Gastrocnemius medialis (tissue), 4 donors: ENCODE measurements at regions not wholly inside any gene's neighbourhood (a gene's known extent, or its start where the extent isn't known, plus 50 kb on each side); places are given as distances from the start of the nearest gene placed in this dataset.

Experiments
- ATAC-seq, 2 donors: fragments of 150-250 bp; one replicate each; pipeline ENCODE4 v1.9.1; 2016
- DNase-seq, 2 donors: peaks; one replicate each; pipeline ENCODE4 v3.0.0-alpha.2; 2019
- H3K27ac ChIP-seq, 4 donors: fragments of 200-600 bp; sonication (generic); 1 replicate in 1 of 4; 2 replicates in 3 of 4; pipeline ENCODE4 v1.5.1; 2016 to 2018; ENCODE audit warnings: mild to moderate bottlenecking in 2 of 4, moderate library complexity in 1 of 4
- H3K27me3 ChIP-seq, 3 donors: fragments of 200-600 bp; sonication (generic) in 2 of 3; 1 replicate in 1 of 3; 2 replicates in 2 of 3; pipeline versions ENCODE4 v1.5.1 to v1.6.0; 2016 to 2019; ENCODE audit warnings: mild to moderate bottlenecking in 1 of 3, moderate library complexity in 1 of 3
- H3K36me3 ChIP-seq, 2 donors: fragments of 200-600 bp; sonication (generic) in 1 of 2; one replicate each; pipeline ENCODE4 v1.5.1; 2017 to 2018
- H3K4me1 ChIP-seq, 2 donors: fragments of 200-600 bp; sonication (generic) in 1 of 2; one replicate each; pipeline ENCODE4 v1.5.1; 2016 to 2017; ENCODE audit warnings: mild to moderate bottlenecking in 2 of 2
- H3K4me3 ChIP-seq, 4 donors: fragments of 200-600 bp; sonication (generic) in 3 of 4; 1 replicate in 1 of 4; 2 replicates in 3 of 4; pipeline ENCODE4 v1.5.1; 2016 to 2019; ENCODE audit warnings: mild to moderate bottlenecking in 2 of 4
- H3K9me3 ChIP-seq, 3 donors: fragments of 200-600 bp; sonication (generic) in 2 of 3; 1 replicate in 1 of 3; 2 replicates in 2 of 3; pipeline ENCODE4 v1.5.1; 2016 to 2019
- CTCF ChIP-seq, 5 experiments: fragments of 450-650 bp in 3 of 5; fragments of 200-600 bp in 2 of 5; sonication (generic) in 2 of 5; IDR thresholded peaks in 4 of 5; conservative IDR thresholded peaks in 1 of 5; 1 replicate in 4 of 5; 2 replicates in 1 of 5; pipeline ENCODE4 v1.5.1; 2016 to 2019; ENCODE audit warnings: antibody characterized with exemption in 5 of 5, mild to moderate bottlenecking in 3 of 5, moderate library complexity in 3 of 5
- POLR2A ChIP-seq, 2 donors: fragments of 450-650 bp; IDR thresholded peaks; one replicate each; pipeline ENCODE4 v1.6.1; 2017; ENCODE audit warnings: antibody characterized with exemption in 2 of 2, mild to moderate bottlenecking in 2 of 2, moderate library complexity in 2 of 2
- in situ Hi-C, 4 donors: fragments of 200-750 bp; cut with MboI; loops; one replicate each; pipeline versions ENCODE4 v1.15.0 to v1.8.0; 2017; ENCODE audit warnings: low sequenced_read_pairs in 4 of 4
- intact Hi-C: fragments of 100-400 bp; cut with DNase I; formaldehyde crosslinking; loops from one replicate; pipeline ENCODE4 v1.15.1; 2023; ENCODE audit warnings: low total_unique reads

- ATAC-seq (no peak), DNase-seq (no peak)
- no peaks in the 10 kb centered on the region for H3K4me1 ChIP-seq
- H3K27ac ChIP-seq, result no peak overlapping the region
- H3K4me3 ChIP-seq, result no peak overlapping the region
- in situ Hi-C loops, result no loop called here
- peak in 2 of 5 experiments; percentile 33 to 37 for TF ChIP-seq CTCF (IDR thresholded peaks at IDR 0.05 in 4 of 5, conservative IDR thresholded peaks at IDR 0.05 in 1 of 5)
- no peak for TF ChIP-seq POLR2A (IDR thresholded peaks at IDR 0.05)
- H3K27me3 ChIP-seq, result no peaks in the 10 kb centered on the region
- H3K36me3 ChIP-seq, result no peaks in the 10 kb centered on the region
- no peaks in the 10 kb centered on the region for H3K9me3 ChIP-seq
- intact Hi-C loops, result no loop called here
Measured at GRCh38 chr2:40760071-40760666, 308.3 kb upstream of the SLC8A1 start.

- ATAC-seq, result no peak
- DNase-seq, result no peak
- TF ChIP-seq CTCF (IDR thresholded peaks at IDR 0.05 in 4 of 5, conservative IDR thresholded peaks at IDR 0.05 in 1 of 5) (no peak), POLR2A (IDR thresholded peaks at IDR 0.05) (no peak)
- Histone ChIP-seq H3K27me3 (no peaks in the 10 kb centered on the region), H3K4me1 (no peaks in the 10 kb centered on the region), H3K36me3 (no peaks in the 10 kb centered on the region), H3K9me3 (no peaks in the 10 kb centered on the region), H3K4me3 (no peak overlapping the region), H3K27ac (no peak overlapping the region)
- in situ Hi-C loops (no loop called here), intact Hi-C loops (no loop called here)
Measured at GRCh38 chr2:40773291-40773690, 321.4 kb upstream of the SLC8A1 start.

- TF ChIP-seq POLR2A (IDR thresholded peaks at IDR 0.05), result no peak
- TF ChIP-seq CTCF (IDR thresholded peaks at IDR 0.05 in 4 of 5, conservative IDR thresholded peaks at IDR 0.05 in 1 of 5), result no peak
- H3K4me3 ChIP-seq, result no peak overlapping the region
- DNase-seq (no peak), ATAC-seq (no peak)
- H3K4me1 ChIP-seq, result no peaks in the 10 kb centered on the region
- intact Hi-C loops, result no loop called here
- no peaks in the 10 kb centered on the region for H3K27me3 ChIP-seq
- H3K27ac ChIP-seq, result no peak overlapping the region
- no peaks in the 10 kb centered on the region for H3K9me3 ChIP-seq
- H3K36me3 ChIP-seq, result no peaks in the 10 kb centered on the region
- in situ Hi-C loops, result no loop called here
Measured at GRCh38 chr2:40783704-40784103, 331.8 kb upstream of the SLC8A1 start.

- intact Hi-C loops (no loop called here), in situ Hi-C loops (no loop called here)
- Histone ChIP-seq H3K4me3 (no peak overlapping the region), H3K36me3 (no peaks in the 10 kb centered on the region), H3K27ac (no peak overlapping the region), H3K4me1 (no peaks in the 10 kb centered on the region), H3K9me3 (no peaks in the 10 kb centered on the region), H3K27me3 (no peaks in the 10 kb centered on the region)
- DNase-seq (no peak), ATAC-seq (no peak)
- TF ChIP-seq CTCF (IDR thresholded peaks at IDR 0.05 in 4 of 5, conservative IDR thresholded peaks at IDR 0.05 in 1 of 5), result no peak
- no peak for TF ChIP-seq POLR2A (IDR thresholded peaks at IDR 0.05)
Measured at GRCh38 chr2:40786636-40787035, 334.7 kb upstream of the SLC8A1 start.

- DNase-seq (no peak), ATAC-seq (no peak)
- H3K27ac ChIP-seq, result no peak overlapping the region
- no peaks in the 10 kb centered on the region for H3K4me1 ChIP-seq
- TF ChIP-seq CTCF (IDR thresholded peaks at IDR 0.05 in 4 of 5, conservative IDR thresholded peaks at IDR 0.05 in 1 of 5) (no peak), POLR2A (IDR thresholded peaks at IDR 0.05) (no peak)
- intact Hi-C loops, result no loop called here
- in situ Hi-C loops, result no loop called here
- no peaks in the 10 kb centered on the region for H3K36me3 ChIP-seq
- no peaks in the 10 kb centered on the region for H3K9me3 ChIP-seq
- no peaks in the 10 kb centered on the region for H3K27me3 ChIP-seq
- no peak overlapping the region for H3K4me3 ChIP-seq
Measured at GRCh38 chr2:40797120-40797519, 345.2 kb upstream of the SLC8A1 start.
